ENCODE measurements at regions not wholly inside any gene's neighbourhood (a gene's known extent, or its start where the extent isn't known, plus 50 kb on each side); places are given as distances from the start of the nearest gene placed in this dataset.

GRCh38 chr4:56286763-56287162, 100.5 kb downstream of the AASDH start:
- ATAC-seq, result no peak
- Mint-ChIP-seq H3K36me3 (no peaks in the 10 kb centered on the region), H3K4me1 (ENCODE audit: low read depth in 2 of 2) (peaks cover 5 to 8% of the 10 kb centered on the region in 2 donors), H3K27me3 (peaks cover 2 to 15% of the 10 kb centered on the region in 2 donors), H3K27ac (no peak overlapping the region), H3K4me3 (no peak overlapping the region), H3K9me3 (no peaks in the 10 kb centered on the region)
- DNase-seq (ENCODE audit: low spot score), result no peak

- no peak for DNase-seq (ENCODE audit: low spot score)
- Mint-ChIP-seq H3K36me3 (no peaks in the 10 kb centered on the region), H3K27ac (no peak overlapping the region), H3K4me1 (ENCODE audit: low read depth in 2 of 2) (no peaks in the 10 kb centered on the region), H3K27me3 (peaks cover 0 to 15% of the 10 kb centered on the region in 2 donors), H3K9me3 (no peaks in the 10 kb centered on the region), H3K4me3 (no peak overlapping the region)
- ATAC-seq, result no peak
Measured at GRCh38 chr4:56283375-56283774, 103.9 kb downstream of the AASDH start.

GRCh38 chr4:56282004-56282403, 105.3 kb downstream of the AASDH start:
- no peaks in the 10 kb centered on the region for H3K36me3 Mint-ChIP-seq
- ATAC-seq (no peak), DNase-seq (ENCODE audit: low spot score) (no peak)
- H3K27me3 Mint-ChIP-seq, result peaks cover 0 to 15% of the 10 kb centered on the region in 2 donors
- H3K9me3 Mint-ChIP-seq, result no peaks in the 10 kb centered on the region
- H3K4me1 Mint-ChIP-seq (ENCODE audit: low read depth in 2 of 2), result no peaks in the 10 kb centered on the region
- H3K4me3 Mint-ChIP-seq, result no peak overlapping the region
- H3K27ac Mint-ChIP-seq, result no peak overlapping the region

GRCh38 chr4:56276547-56276946, 110.7 kb downstream of the AASDH start:
- DNase-seq (ENCODE audit: low spot score) (no peak), ATAC-seq (no peak)
- Mint-ChIP-seq H3K9me3 (no peaks in the 10 kb centered on the region), H3K27me3 (peaks cover 8 to 41% of the 10 kb centered on the region in 2 donors), H3K36me3 (no peaks in the 10 kb centered on the region), H3K4me3 (no peak overlapping the region), H3K4me1 (ENCODE audit: low read depth in 2 of 2) (no peaks in the 10 kb centered on the region), H3K27ac (no peak overlapping the region)

DNA sequence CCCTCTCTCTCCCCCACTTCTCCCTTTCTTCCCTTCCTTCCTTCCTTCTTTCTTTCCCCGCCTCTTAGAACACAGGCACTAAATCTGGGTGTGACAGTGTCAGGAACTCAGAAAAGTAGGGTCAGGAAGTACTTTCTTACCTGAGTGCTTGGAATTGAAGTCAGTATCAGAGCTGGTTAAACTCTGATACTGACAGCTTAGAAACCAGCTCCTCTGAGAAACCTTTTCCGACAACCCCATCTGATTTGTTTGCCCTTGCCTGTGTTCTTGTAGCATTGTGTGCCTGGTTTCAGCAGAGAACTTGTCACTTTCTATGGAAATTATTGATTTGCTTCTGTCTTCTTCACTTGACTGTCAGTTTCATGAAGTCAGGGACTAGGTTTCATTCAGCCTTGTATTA, 113.9 kb downstream of the AASDH start:
- ATAC-seq (no peak), DNase-seq (ENCODE audit: low spot score) (no peak)
- Mint-ChIP-seq H3K4me3 (no peak overlapping the region), H3K9me3 (no peaks in the 10 kb centered on the region), H3K4me1 (ENCODE audit: low read depth in 2 of 2) (no peaks in the 10 kb centered on the region), H3K36me3 (no peaks in the 10 kb centered on the region), H3K27me3 (peaks cover 8 to 34% of the 10 kb centered on the region in 2 donors), H3K27ac (no peak overlapping the region)

- no peaks in the 10 kb centered on the region for H3K36me3 Mint-ChIP-seq
- no peak overlapping the region for H3K4me3 Mint-ChIP-seq
- ATAC-seq (no peak), DNase-seq (ENCODE audit: low spot score) (no peak)
- H3K27ac Mint-ChIP-seq, result no peak overlapping the region
- H3K4me1 Mint-ChIP-seq (ENCODE audit: low read depth in 2 of 2), result no peaks in the 10 kb centered on the region
- H3K9me3 Mint-ChIP-seq, result no peaks in the 10 kb centered on the region
- peaks cover 8 to 31% of the 10 kb centered on the region in 2 donors for H3K27me3 Mint-ChIP-seq
Measured at GRCh38 chr4:56272927-56273326, 114.4 kb downstream of the AASDH start.

DNA sequence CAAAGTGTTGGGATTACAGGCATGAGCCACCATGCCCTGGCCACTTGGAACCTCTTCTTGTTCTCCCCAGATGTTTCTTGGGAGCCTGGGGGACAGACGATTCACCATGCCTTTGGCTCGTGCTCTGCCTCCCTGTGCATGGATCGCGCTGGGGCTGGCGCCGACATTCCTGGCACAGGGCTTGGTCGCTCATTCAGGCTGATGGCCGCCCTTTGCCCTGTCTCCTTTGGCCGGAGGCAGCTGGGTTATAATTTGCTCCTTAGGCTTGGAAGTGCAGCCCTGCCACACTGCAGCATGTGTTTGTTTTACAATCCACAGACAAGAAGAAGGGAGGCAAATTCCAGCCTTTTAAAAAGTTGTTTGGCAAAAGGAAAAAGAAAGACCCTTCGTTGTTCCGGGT, 115.3 kb downstream of the AASDH start:
- Mint-ChIP-seq H3K27me3 (peaks cover 8 to 26% of the 10 kb centered on the region in 2 donors), H3K4me3 (no peak overlapping the region), H3K4me1 (ENCODE audit: low read depth in 2 of 2) (no peaks in the 10 kb centered on the region), H3K9me3 (no peaks in the 10 kb centered on the region), H3K36me3 (no peaks in the 10 kb centered on the region), H3K27ac (no peak overlapping the region)
- DNase-seq (ENCODE audit: low spot score) (no peak), ATAC-seq (no peak)

DNA sequence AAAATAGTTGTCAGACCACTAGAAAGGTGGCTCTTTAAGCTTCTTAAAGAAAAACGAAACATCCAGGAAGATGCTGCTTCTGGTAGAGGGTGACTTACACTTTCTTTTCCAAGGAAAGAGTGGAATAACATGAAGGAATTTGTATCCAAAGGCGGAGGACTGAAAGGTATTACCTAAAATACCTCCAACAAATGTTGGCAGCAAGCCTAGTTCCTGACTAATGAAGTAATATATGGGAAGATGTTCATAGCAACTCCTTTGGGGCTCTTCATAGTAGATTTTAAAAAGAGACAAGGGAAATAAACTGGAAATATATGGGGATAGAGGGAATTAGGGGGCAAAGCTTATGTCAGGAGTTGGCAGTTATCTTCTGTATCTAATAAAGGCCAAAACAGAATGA, 116.2 kb downstream of the AASDH start:
- H3K9me3 Mint-ChIP-seq, result no peaks in the 10 kb centered on the region
- H3K27ac Mint-ChIP-seq, result no peak overlapping the region
- H3K27me3 Mint-ChIP-seq, result peaks cover 5 to 19% of the 10 kb centered on the region in 2 donors
- no peak overlapping the region for H3K4me3 Mint-ChIP-seq
- no peak for ATAC-seq
- no peaks in the 10 kb centered on the region for H3K4me1 Mint-ChIP-seq (ENCODE audit: low read depth in 2 of 2)
- H3K36me3 Mint-ChIP-seq, result no peaks in the 10 kb centered on the region
- DNase-seq (ENCODE audit: low spot score), result no peak

GRCh38 chr4:56267558-56267957, 119.7 kb downstream of the AASDH start:
- Mint-ChIP-seq H3K4me3 (no peak overlapping the region), H3K4me1 (ENCODE audit: low read depth in 2 of 2) (no peaks in the 10 kb centered on the region), H3K9me3 (peaks cover 4% of the 10 kb centered on the region), H3K27me3 (peaks cover 2 to 7% of the 10 kb centered on the region in 2 donors), H3K36me3 (peaks cover 7% of the 10 kb centered on the region), H3K27ac (no peak overlapping the region)
- DNase-seq (ENCODE audit: low spot score), result no peak
- no peak for ATAC-seq

GRCh38 chr4:56264873-56265272, 122.4 kb downstream of the AASDH start:
- H3K27me3 Mint-ChIP-seq, result peaks cover 2 to 7% of the 10 kb centered on the region in 2 donors
- H3K4me1 Mint-ChIP-seq (ENCODE audit: low read depth in 2 of 2), result peaks cover 7 to 14% of the 10 kb centered on the region in 2 donors
- H3K36me3 Mint-ChIP-seq, result peaks cover 7% of the 10 kb centered on the region
- peaks cover 4% of the 10 kb centered on the region for H3K9me3 Mint-ChIP-seq
- DNase-seq (ENCODE audit: low spot score), result no peak
- H3K4me3 Mint-ChIP-seq, result no peak overlapping the region
- no peak overlapping the region for H3K27ac Mint-ChIP-seq
- ATAC-seq, result no peak

- Mint-ChIP-seq H3K4me1 (ENCODE audit: low read depth in 2 of 2) (peaks cover 7 to 14% of the 10 kb centered on the region in 2 donors), H3K27me3 (peaks cover 4 to 7% of the 10 kb centered on the region in 2 donors), H3K4me3 (no peak overlapping the region), H3K9me3 (peaks cover 4% of the 10 kb centered on the region), H3K27ac (no peak overlapping the region), H3K36me3 (peaks cover 7% of the 10 kb centered on the region)
- ATAC-seq (peak; percentile 60 to 61), DNase-seq (ENCODE audit: low spot score) (no peak)
Measured at GRCh38 chr4:56261027-56261426, 126.3 kb downstream of the AASDH start.

GRCh38 chr4:56260320-56260719, 127.0 kb downstream of the AASDH start:
- Mint-ChIP-seq H3K36me3 (peaks cover 7% of the 10 kb centered on the region), H3K4me1 (ENCODE audit: low read depth in 2 of 2) (peaks cover 7 to 14% of the 10 kb centered on the region in 2 donors), H3K27ac (no peak overlapping the region), H3K4me3 (no peak overlapping the region), H3K9me3 (peaks cover 4% of the 10 kb centered on the region), H3K27me3 (peaks cover 4 to 7% of the 10 kb centered on the region in 2 donors)
- no peak for ATAC-seq
- no peak for DNase-seq (ENCODE audit: low spot score)

GRCh38 chr4:56259655-56260054, 127.6 kb downstream of the AASDH start:
- no peak overlapping the region for H3K4me3 Mint-ChIP-seq
- peaks cover 4% of the 10 kb centered on the region for H3K9me3 Mint-ChIP-seq
- peaks cover 6 to 7% of the 10 kb centered on the region in 2 donors for H3K27me3 Mint-ChIP-seq
- DNase-seq (ENCODE audit: low spot score) (no peak), ATAC-seq (no peak)
- H3K27ac Mint-ChIP-seq, result no peak overlapping the region
- peaks cover 7 to 14% of the 10 kb centered on the region in 2 donors for H3K4me1 Mint-ChIP-seq (ENCODE audit: low read depth in 2 of 2)
- H3K36me3 Mint-ChIP-seq, result peaks cover 7% of the 10 kb centered on the region

- no peaks in the 10 kb centered on the region for H3K9me3 Mint-ChIP-seq
- peaks cover 4 to 5% of the 10 kb centered on the region in 2 donors for H3K4me1 Mint-ChIP-seq (ENCODE audit: low read depth in 2 of 2)
- no peak for DNase-seq (ENCODE audit: low spot score)
- peaks cover 8 to 20% of the 10 kb centered on the region in 2 donors for H3K27me3 Mint-ChIP-seq
- no peaks in the 10 kb centered on the region for H3K36me3 Mint-ChIP-seq
- no peak for ATAC-seq
- no peak overlapping the region for H3K4me3 Mint-ChIP-seq
- no peak overlapping the region for H3K27ac Mint-ChIP-seq
Measured at GRCh38 chr4:56255820-56256219, 131.5 kb downstream of the AASDH start.

DNA sequence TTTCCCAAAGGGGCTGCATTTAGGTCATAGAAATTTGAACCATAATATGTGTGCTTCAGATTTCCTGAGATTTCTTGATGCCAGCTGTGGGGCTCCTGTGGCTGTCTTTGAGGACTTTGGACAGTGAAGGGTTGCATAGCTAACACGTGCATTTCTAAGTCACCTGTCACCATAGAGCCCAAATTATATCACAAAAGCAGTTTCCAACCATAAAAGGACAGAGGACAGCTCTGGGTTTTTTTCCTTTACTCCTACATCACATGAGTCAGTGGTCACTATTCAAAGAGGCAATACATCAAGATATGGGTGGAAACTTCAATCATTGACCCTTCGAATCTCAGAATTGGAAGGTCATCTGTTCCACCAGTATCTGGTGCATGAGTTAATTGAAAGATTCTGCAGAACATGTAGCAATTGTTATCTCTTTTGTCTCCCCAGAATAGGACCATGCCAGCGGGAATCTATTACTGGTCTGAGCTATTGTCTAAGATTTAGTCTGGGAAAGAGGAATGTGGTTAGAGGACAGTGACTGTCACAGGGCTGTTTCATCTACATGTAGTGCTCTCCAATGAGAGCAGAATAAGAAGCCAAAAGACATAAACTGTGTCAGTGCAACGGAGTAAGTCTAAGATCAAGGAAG, 133.5 kb downstream of the AASDH start:
- ATAC-seq (no peak), DNase-seq (ENCODE audit: low spot score) (no peak)
- Mint-ChIP-seq H3K27ac (no peak overlapping the region), H3K4me1 (ENCODE audit: low read depth in 2 of 2) (no peaks in the 10 kb centered on the region), H3K9me3 (no peaks in the 10 kb centered on the region), H3K27me3 (peaks cover 7 to 20% of the 10 kb centered on the region in 2 donors), H3K36me3 (no peaks in the 10 kb centered on the region), H3K4me3 (no peak overlapping the region)

All from natural killer cell treated with Interleukin-12 subunit alpha and Interleukin-12 subunit beta and Interleukin-15 and Interleukin-18, amount 100 ng/mL, for 72 hours (primary cell).